Breast epithelium (tissue), 4 donors: ENCODE measurements at regions not wholly inside any gene's neighbourhood (a gene's known extent, or its start where the extent isn't known, plus 50 kb on each side); places are given as distances from the start of the nearest gene placed in this dataset.

Experiments
- DNase-seq, 2 donors: peaks; one replicate each; pipeline ENCODE4 v3.0.0-alpha.2; 2019; ENCODE audit warnings: low spot score in 2 of 2
- H3K27ac ChIP-seq, 2 donors: fragments of 200-600 bp; sonication (generic) in 1 of 2; one replicate each; pipeline ENCODE4 v1.5.1; 2016 to 2019; ENCODE audit warnings: mild to moderate bottlenecking in 1 of 2
- H3K27me3 ChIP-seq, 2 donors: fragments of 200-600 bp; sonication (generic) in 1 of 2; one replicate each; pipeline versions ENCODE4 v1.5.1 to v1.6.0; 2017 to 2019; ENCODE audit warnings: control low read depth in 1 of 2, mild to moderate bottlenecking in 1 of 2
- H3K36me3 ChIP-seq: fragments of 200-600 bp; one replicate; pipeline ENCODE4 v1.5.1; 2019
- H3K4me1 ChIP-seq, 2 donors: fragments of 200-600 bp; sonication (generic); one replicate each; pipeline ENCODE4 v1.5.1; 2016 to 2019; ENCODE audit warnings: control low read depth in 1 of 2
- H3K4me3 ChIP-seq, 3 donors: fragments of 200-600 bp; sonication (generic); 1 replicate in 2 of 3; 2 replicates in 1 of 3; pipeline ENCODE4 v1.5.1; 2016 to 2019; ENCODE audit warnings: mild to moderate bottlenecking in 3 of 3, moderate library complexity in 2 of 3
- H3K9me3 ChIP-seq, 2 donors: fragments of 200-600 bp; sonication (generic) in 1 of 2; one replicate each; pipeline ENCODE4 v1.5.1; 2016 to 2019; ENCODE audit warnings: control low read depth in 1 of 2
- CTCF ChIP-seq, 3 donors: fragments of 450-650 bp; IDR thresholded peaks; one replicate each; pipeline ENCODE4 v1.5.1; 2016 to 2017; ENCODE audit warnings: antibody characterized with exemption in 3 of 3, mild to moderate bottlenecking in 3 of 3, moderate library complexity in 3 of 3
- POLR2A ChIP-seq: fragments of 450-650 bp; IDR thresholded peaks from one replicate; pipeline ENCODE4 v1.6.1; 2016; ENCODE audit warnings: antibody characterized with exemption, mild to moderate bottlenecking, moderate library complexity
- POLR2AphosphoS5 ChIP-seq, 3 donors: sonication (generic); formaldehyde crosslinking; IDR thresholded peaks; one replicate each; pipeline ENCODE4 v1.6.1; 2017; ENCODE audit warnings: antibody characterized with exemption in 3 of 3
- intact Hi-C: fragments of 100-400 bp; cut with DNase I; formaldehyde crosslinking; loops from one replicate; pipeline ENCODE4 v1.15.1; 2023; ENCODE audit warnings: low total_unique reads

- no peak overlapping the region for H3K27ac ChIP-seq
- TF ChIP-seq POLR2AphosphoS5 (IDR thresholded peaks at IDR 0.05) (no peak), POLR2A (no peak), CTCF (IDR thresholded peaks at IDR 0.05) (no peak)
- no peak for DNase-seq
- H3K4me3 ChIP-seq, result no peak overlapping the region
- no peaks in the 10 kb centered on the region for H3K36me3 ChIP-seq
- H3K9me3 ChIP-seq, result no peaks in the 10 kb centered on the region
- intact Hi-C loops, result no loop called here
- no peaks in the 10 kb centered on the region for H3K4me1 ChIP-seq
- H3K27me3 ChIP-seq, result no peaks in the 10 kb centered on the region
These were observed 113.9 kb upstream of the DYRK2 start for GRCh38 chr12:67534681-67535080.

- no peak for DNase-seq
- no peak overlapping the region for H3K27ac ChIP-seq
- no peak for TF ChIP-seq CTCF (IDR thresholded peaks at IDR 0.05)
- TF ChIP-seq POLR2A, result no peak
- no peak for TF ChIP-seq POLR2AphosphoS5 (IDR thresholded peaks at IDR 0.05)
- H3K4me1 ChIP-seq, result no peaks in the 10 kb centered on the region
- intact Hi-C loops, result no loop called here
- H3K9me3 ChIP-seq, result no peaks in the 10 kb centered on the region
- no peaks in the 10 kb centered on the region for H3K27me3 ChIP-seq
- H3K4me3 ChIP-seq, result no peak overlapping the region
- H3K36me3 ChIP-seq, result no peaks in the 10 kb centered on the region
These were observed 113.4 kb upstream of the DYRK2 start for GRCh38 chr12:67535176-67535575.

DNA sequence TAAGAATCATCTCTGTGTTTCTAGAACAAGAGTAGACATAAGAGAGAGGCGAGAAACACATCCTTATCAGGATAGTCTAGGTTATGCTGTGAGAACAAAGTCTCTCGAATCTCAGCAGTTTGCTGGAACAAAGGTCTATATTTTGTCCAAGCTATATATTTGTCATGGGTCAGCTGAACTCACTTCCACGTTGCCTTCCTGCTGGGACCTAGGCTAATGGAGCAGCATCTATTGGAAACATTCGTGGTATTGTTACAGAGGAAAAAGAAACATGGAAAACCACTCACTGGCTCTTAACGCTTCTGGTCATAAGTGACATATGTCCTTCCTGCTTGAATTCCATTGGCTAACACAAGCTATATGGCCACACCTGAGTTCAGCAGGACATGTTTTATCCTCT, 112.6 kb upstream of the DYRK2 start:
- H3K4me3 ChIP-seq, result no peak overlapping the region
- H3K27ac ChIP-seq, result no peak overlapping the region
- intact Hi-C loops, result no loop called here
- no peaks in the 10 kb centered on the region for H3K36me3 ChIP-seq
- no peak for DNase-seq
- H3K9me3 ChIP-seq, result no peaks in the 10 kb centered on the region
- H3K27me3 ChIP-seq, result no peaks in the 10 kb centered on the region
- no peak for TF ChIP-seq CTCF (IDR thresholded peaks at IDR 0.05)
- H3K4me1 ChIP-seq, result no peaks in the 10 kb centered on the region

DNA sequence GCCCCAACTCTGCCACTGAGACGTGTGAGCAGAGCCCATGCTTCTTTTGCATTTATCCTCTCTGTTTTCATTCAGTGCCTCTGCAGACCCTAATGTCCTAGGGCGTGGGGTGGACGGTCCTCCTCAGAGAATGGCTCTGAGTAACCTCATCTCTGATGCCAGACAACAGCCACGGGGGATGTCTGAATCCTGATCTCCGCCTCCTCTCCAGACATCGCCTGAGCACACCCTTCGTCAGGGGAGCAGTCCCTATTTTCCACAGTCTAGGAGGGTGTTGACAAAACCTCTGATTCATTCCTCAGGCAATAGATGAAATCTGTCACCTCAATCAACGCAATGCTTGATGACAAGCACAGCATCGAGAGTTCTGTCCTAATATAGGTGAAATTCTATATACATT, 109.2 kb upstream of the DYRK2 start:
- no peak for DNase-seq
- TF ChIP-seq POLR2A (no peak), CTCF (IDR thresholded peaks at IDR 0.05) (no peak), POLR2AphosphoS5 (IDR thresholded peaks at IDR 0.05) (no peak)
- intact Hi-C loops, result no loop called here
- Histone ChIP-seq H3K27ac (no peak overlapping the region), H3K4me3 (no peak overlapping the region), H3K27me3 (no peaks in the 10 kb centered on the region), H3K36me3 (no peaks in the 10 kb centered on the region), H3K9me3 (no peaks in the 10 kb centered on the region), H3K4me1 (no peaks in the 10 kb centered on the region)

DNA sequence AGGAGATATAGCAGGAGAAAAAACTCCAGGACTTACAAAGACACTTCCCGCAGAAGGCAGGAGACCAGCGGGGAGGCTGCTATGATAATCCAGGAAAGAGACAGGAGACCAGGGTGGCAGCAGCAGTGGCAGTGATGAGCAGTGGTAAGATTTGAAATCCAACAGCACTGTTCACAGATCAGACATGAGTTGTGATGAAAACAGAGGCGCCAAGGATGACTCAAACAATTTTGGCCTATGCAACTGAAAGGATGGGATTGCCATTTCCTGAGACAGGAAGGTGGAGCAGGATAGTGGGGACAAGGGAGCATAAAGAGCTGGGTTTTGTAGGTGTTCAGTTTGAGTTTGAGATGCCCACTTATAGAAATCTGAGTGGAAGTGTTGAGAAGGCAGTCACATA, 108.6 kb upstream of the DYRK2 start:
- Histone ChIP-seq H3K9me3 (no peaks in the 10 kb centered on the region), H3K27me3 (no peaks in the 10 kb centered on the region), H3K4me3 (no peak overlapping the region), H3K4me1 (no peaks in the 10 kb centered on the region), H3K27ac (no peak overlapping the region), H3K36me3 (no peaks in the 10 kb centered on the region)
- TF ChIP-seq POLR2AphosphoS5 (IDR thresholded peaks at IDR 0.05) (no peak), POLR2A (no peak), CTCF (IDR thresholded peaks at IDR 0.05) (no peak)
- DNase-seq, result no peak
- intact Hi-C loops, result no loop called here
